SK-N-SH (cell line): ENCODE measurements at regions not wholly inside any gene's neighbourhood (a gene's known extent, or its start where the extent isn't known, plus 50 kb on each side); places are given as distances from the start of the nearest gene placed in this dataset.

Source experiments
- EP300 ChIP-seq, 2 experiments: IDR thresholded peaks; 2 replicates each; pipeline versions ENCODE4 v1.4.0 to v1.6.1; 2012; ENCODE audit warnings: borderline replicate concordance in 1 of 2, low read depth in 1 of 2, low read length in 1 of 2
- EZH2phosphoT487 ChIP-seq: fragments of 200-600 bp; sonication (generic); IDR thresholded peaks from 2 replicates; pipeline ENCODE4 v1.6.1; 2017; ENCODE audit warnings: low read depth, mixed run types, mild to moderate bottlenecking, antibody characterized with exemption, moderate library complexity, borderline replicate concordance
- JUND ChIP-seq: IDR thresholded peaks from 2 replicates; pipeline ENCODE4 v1.4.0; 2012
- MXI1 ChIP-seq: IDR thresholded peaks from 2 replicates; pipeline ENCODE4 v1.6.1; 2012; ENCODE audit warnings: mild to moderate bottlenecking, low read depth, low read length, improper control_type of control experiment
- POLR2AphosphoS5 ChIP-seq: IDR thresholded peaks from 2 replicates; pipeline ENCODE4 v1.6.1; 2012; ENCODE audit warnings: low read depth, low read length
- RAD21 ChIP-seq: IDR thresholded peaks from 2 replicates; pipeline ENCODE4 v1.6.1; 2012; ENCODE audit warnings: mild to moderate bottlenecking, low read length
- SIN3A ChIP-seq: IDR thresholded peaks from 2 replicates; pipeline ENCODE4 v1.6.1; 2012; ENCODE audit warnings: low read depth, mild to moderate bottlenecking, low read length, moderate library complexity, borderline replicate concordance
- TF ChIP-seq, protein P1 (sequence below): fragments of 200-600 bp; sonication (generic); IDR thresholded peaks from 2 replicates; pipeline ENCODE4 v1.6.1; 2017; ENCODE audit warnings: antibody characterized with exemption, mild to moderate bottlenecking, moderate library complexity
- TF ChIP-seq, protein P2 (sequence below): IDR thresholded peaks from 2 replicates; pipeline ENCODE4 v1.6.1; 2012; ENCODE audit warnings: mild to moderate bottlenecking, low read depth, low read length, moderate library complexity
- TF ChIP-seq, protein P3 (sequence below): fragments of 150-350 bp; IDR thresholded peaks from 2 replicates; pipeline ENCODE4 v1.6.1; 2017; ENCODE audit warnings: antibody characterized with exemption, low read length, low read depth, borderline replicate concordance

DNA sequence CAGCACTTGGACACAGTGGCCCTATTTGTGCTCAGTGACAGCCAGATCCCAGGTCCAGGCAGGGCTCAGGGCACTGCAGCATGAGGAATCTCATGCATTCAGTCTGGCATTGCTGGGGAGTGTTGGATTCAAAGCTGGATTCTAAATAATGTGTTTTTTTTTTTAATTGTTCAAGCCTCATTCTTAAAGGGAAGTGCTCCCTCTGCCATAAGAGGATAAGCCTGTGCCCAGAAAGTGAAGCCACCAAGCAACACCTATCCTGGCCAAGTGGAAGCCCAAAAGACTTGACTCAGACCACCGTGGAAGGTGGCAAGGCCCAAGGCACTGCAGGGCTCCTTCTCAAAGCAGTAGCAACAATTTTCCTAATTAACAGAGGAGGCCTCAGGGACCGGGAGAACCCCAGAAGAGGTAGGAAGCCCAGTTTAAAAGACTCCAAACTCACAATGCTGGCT lies 135.6 kb downstream of the ACTL7B start:
- TF ChIP-seq, protein P1, sequence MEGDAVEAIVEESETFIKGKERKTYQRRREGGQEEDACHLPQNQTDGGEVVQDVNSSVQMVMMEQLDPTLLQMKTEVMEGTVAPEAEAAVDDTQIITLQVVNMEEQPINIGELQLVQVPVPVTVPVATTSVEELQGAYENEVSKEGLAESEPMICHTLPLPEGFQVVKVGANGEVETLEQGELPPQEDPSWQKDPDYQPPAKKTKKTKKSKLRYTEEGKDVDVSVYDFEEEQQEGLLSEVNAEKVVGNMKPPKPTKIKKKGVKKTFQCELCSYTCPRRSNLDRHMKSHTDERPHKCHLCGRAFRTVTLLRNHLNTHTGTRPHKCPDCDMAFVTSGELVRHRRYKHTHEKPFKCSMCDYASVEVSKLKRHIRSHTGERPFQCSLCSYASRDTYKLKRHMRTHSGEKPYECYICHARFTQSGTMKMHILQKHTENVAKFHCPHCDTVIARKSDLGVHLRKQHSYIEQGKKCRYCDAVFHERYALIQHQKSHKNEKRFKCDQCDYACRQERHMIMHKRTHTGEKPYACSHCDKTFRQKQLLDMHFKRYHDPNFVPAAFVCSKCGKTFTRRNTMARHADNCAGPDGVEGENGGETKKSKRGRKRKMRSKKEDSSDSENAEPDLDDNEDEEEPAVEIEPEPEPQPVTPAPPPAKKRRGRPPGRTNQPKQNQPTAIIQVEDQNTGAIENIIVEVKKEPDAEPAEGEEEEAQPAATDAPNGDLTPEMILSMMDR = no peak
- TF ChIP-seq, protein P2, sequence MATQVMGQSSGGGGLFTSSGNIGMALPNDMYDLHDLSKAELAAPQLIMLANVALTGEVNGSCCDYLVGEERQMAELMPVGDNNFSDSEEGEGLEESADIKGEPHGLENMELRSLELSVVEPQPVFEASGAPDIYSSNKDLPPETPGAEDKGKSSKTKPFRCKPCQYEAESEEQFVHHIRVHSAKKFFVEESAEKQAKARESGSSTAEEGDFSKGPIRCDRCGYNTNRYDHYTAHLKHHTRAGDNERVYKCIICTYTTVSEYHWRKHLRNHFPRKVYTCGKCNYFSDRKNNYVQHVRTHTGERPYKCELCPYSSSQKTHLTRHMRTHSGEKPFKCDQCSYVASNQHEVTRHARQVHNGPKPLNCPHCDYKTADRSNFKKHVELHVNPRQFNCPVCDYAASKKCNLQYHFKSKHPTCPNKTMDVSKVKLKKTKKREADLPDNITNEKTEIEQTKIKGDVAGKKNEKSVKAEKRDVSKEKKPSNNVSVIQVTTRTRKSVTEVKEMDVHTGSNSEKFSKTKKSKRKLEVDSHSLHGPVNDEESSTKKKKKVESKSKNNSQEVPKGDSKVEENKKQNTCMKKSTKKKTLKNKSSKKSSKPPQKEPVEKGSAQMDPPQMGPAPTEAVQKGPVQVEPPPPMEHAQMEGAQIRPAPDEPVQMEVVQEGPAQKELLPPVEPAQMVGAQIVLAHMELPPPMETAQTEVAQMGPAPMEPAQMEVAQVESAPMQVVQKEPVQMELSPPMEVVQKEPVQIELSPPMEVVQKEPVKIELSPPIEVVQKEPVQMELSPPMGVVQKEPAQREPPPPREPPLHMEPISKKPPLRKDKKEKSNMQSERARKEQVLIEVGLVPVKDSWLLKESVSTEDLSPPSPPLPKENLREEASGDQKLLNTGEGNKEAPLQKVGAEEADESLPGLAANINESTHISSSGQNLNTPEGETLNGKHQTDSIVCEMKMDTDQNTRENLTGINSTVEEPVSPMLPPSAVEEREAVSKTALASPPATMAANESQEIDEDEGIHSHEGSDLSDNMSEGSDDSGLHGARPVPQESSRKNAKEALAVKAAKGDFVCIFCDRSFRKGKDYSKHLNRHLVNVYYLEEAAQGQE = no peak
- TF ChIP-seq RAD21 (no peak), SIN3A (no peak), EP300 (IDR thresholded peaks at IDR 0.05; ENCODE audit: borderline replicate concordance in 1 of 2, low read depth in 1 of 2, low read length in 1 of 2) (no peak), JUND (no peak), POLR2AphosphoS5 (no peak), MXI1 (no peak), EZH2phosphoT487 (no peak)
- TF ChIP-seq, protein P3, sequence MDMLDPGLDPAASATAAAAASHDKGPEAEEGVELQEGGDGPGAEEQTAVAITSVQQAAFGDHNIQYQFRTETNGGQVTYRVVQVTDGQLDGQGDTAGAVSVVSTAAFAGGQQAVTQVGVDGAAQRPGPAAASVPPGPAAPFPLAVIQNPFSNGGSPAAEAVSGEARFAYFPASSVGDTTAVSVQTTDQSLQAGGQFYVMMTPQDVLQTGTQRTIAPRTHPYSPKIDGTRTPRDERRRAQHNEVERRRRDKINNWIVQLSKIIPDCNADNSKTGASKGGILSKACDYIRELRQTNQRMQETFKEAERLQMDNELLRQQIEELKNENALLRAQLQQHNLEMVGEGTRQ = no peak
